BE2C (cell line): ENCODE measurements at regions not wholly inside any gene's neighbourhood (a gene's known extent, or its start where the extent isn't known, plus 50 kb on each side); places are given as distances from the start of the nearest gene placed in this dataset.

Source experiments
- DNase-seq: peaks from one replicate; pipeline ENCODE4 v3.0.0-alpha.2; 2020
- H3K27me3 ChIP-seq: fragments of 250-450 bp; sonication (Bioruptor Pico); 2 replicates; pipeline ENCODE4 v1.5.1; 2020; ENCODE audit warnings: mild to moderate bottlenecking
- H3K36me3 ChIP-seq: fragments of 250-450 bp; sonication (Bioruptor Pico); 2 replicates; pipeline ENCODE4 v1.5.1; 2020; ENCODE audit warnings: mild to moderate bottlenecking
- H3K4me1 ChIP-seq: fragments of 250-450 bp; sonication (Bioruptor Pico); 2 replicates; pipeline ENCODE4 v1.5.1; 2020
- H3K4me3 ChIP-seq: 2 replicates; pipeline ENCODE4 v1.5.1; 2011; ENCODE audit warnings: low read depth, low read length
- H3K9me3 ChIP-seq: fragments of 250-450 bp; sonication (Bioruptor Pico); 2 replicates; pipeline ENCODE4 v1.5.1; 2020
- TF ChIP-seq, protein P1 (sequence below): IDR thresholded peaks from 2 replicates; pipeline ENCODE4 v1.5.1; 2012; ENCODE audit warnings: mild to moderate bottlenecking, low read depth, low read length

- Histone ChIP-seq H3K36me3 (no peaks in the 10 kb centered on the region), H3K4me1 (no peaks in the 10 kb centered on the region), H3K9me3 (no peaks in the 10 kb centered on the region), H3K27me3 (no peaks in the 10 kb centered on the region; the same call in 1 of the 2 replicates), H3K4me3 (no peak overlapping the region)
- TF ChIP-seq, protein P1, sequence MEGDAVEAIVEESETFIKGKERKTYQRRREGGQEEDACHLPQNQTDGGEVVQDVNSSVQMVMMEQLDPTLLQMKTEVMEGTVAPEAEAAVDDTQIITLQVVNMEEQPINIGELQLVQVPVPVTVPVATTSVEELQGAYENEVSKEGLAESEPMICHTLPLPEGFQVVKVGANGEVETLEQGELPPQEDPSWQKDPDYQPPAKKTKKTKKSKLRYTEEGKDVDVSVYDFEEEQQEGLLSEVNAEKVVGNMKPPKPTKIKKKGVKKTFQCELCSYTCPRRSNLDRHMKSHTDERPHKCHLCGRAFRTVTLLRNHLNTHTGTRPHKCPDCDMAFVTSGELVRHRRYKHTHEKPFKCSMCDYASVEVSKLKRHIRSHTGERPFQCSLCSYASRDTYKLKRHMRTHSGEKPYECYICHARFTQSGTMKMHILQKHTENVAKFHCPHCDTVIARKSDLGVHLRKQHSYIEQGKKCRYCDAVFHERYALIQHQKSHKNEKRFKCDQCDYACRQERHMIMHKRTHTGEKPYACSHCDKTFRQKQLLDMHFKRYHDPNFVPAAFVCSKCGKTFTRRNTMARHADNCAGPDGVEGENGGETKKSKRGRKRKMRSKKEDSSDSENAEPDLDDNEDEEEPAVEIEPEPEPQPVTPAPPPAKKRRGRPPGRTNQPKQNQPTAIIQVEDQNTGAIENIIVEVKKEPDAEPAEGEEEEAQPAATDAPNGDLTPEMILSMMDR = no peak
- no peak for DNase-seq
Measured at GRCh38 chr20:18929800-18930199, 116.2 kb downstream of the SCP2D1 start.

GRCh38 chr20:18943542-18943941 lies 130.0 kb downstream of the SCP2D1 start:
- Histone ChIP-seq H3K4me1 (no peaks in the 10 kb centered on the region), H3K9me3 (no peaks in the 10 kb centered on the region), H3K4me3 (no peak overlapping the region), H3K27me3 (no peaks in the 10 kb centered on the region), H3K36me3 (no peaks in the 10 kb centered on the region)
- TF ChIP-seq, protein P1 = no peak
- peak; percentile 8 for DNase-seq

- no peaks in the 10 kb centered on the region for H3K4me1 ChIP-seq
- H3K36me3 ChIP-seq = no peaks in the 10 kb centered on the region
- no peaks in the 10 kb centered on the region for H3K27me3 ChIP-seq
- no peak overlapping the region for H3K4me3 ChIP-seq
- no peak for DNase-seq
- H3K9me3 ChIP-seq = no peaks in the 10 kb centered on the region
- TF ChIP-seq, protein P1 = no peak
Measured at GRCh38 chr20:18956890-18957289, 143.3 kb downstream of the SCP2D1 start.

DNA sequence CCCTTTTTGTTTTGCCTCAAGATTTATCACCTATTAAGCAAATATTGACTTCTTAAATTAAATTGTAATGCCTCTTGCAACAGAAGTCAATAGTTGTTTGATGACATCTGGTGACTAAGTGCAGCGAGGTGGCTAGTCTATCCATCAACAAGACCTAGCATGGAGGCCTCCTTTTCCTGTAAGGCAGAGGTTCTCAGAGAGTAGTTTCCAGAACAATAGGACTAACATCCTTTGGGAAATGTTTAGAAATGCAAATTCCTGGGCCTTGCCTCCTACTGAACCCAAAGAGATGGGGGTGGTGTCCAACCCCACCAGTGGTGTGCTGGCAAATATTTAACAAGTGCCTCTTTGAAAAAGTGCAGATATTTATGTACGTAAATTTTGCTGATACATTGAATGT lies 143.7 kb downstream of the SCP2D1 start:
- DNase-seq = no peak
- no peaks in the 10 kb centered on the region for H3K4me1 ChIP-seq
- no peaks in the 10 kb centered on the region for H3K9me3 ChIP-seq
- TF ChIP-seq, protein P1 = no peak
- H3K4me3 ChIP-seq = no peak overlapping the region
- H3K27me3 ChIP-seq = no peaks in the 10 kb centered on the region
- H3K36me3 ChIP-seq = no peaks in the 10 kb centered on the region

GRCh38 chr20:18971121-18971520 lies 157.5 kb downstream of the SCP2D1 start:
- Histone ChIP-seq H3K9me3 (no peaks in the 10 kb centered on the region), H3K4me3 (no peak overlapping the region), H3K27me3 (no peaks in the 10 kb centered on the region), H3K36me3 (no peaks in the 10 kb centered on the region), H3K4me1 (no peaks in the 10 kb centered on the region)
- TF ChIP-seq, protein P1 = no peak
- no peak for DNase-seq

GRCh38 chr20:18971574-18971973 lies 158.0 kb downstream of the SCP2D1 start:
- H3K36me3 ChIP-seq = no peaks in the 10 kb centered on the region
- H3K4me3 ChIP-seq = no peak overlapping the region
- no peaks in the 10 kb centered on the region for H3K9me3 ChIP-seq
- DNase-seq = no peak
- no peaks in the 10 kb centered on the region for H3K4me1 ChIP-seq
- TF ChIP-seq, protein P1 = no peak
- H3K27me3 ChIP-seq = no peaks in the 10 kb centered on the region
